ENCODE measurements at regions not wholly inside any gene's neighbourhood (a gene's known extent, or its start where the extent isn't known, plus 50 kb on each side); places are given as distances from the start of the nearest gene placed in this dataset.

DNA sequence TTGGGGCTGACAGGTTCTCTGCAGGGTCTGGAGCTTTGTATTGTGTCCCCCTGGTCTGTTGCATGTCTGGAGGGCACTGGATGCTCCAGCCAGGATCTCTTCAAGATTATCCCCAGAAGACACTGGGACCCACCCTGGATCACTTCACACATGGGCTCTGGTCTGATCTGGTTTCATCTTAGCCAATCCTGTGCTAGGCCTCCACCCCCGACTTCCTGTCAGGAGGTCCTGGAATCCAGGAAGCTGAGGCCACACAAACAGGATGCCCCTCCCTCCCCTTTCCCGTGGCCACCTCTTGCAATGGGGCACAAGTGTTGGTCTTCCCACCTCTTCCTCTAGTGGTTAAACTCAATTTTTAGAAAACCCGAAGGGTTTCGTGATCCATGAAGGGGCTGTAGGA is 242.6 kb upstream of the MVB12B start:
- TF ChIP-seq, protein P1, sequence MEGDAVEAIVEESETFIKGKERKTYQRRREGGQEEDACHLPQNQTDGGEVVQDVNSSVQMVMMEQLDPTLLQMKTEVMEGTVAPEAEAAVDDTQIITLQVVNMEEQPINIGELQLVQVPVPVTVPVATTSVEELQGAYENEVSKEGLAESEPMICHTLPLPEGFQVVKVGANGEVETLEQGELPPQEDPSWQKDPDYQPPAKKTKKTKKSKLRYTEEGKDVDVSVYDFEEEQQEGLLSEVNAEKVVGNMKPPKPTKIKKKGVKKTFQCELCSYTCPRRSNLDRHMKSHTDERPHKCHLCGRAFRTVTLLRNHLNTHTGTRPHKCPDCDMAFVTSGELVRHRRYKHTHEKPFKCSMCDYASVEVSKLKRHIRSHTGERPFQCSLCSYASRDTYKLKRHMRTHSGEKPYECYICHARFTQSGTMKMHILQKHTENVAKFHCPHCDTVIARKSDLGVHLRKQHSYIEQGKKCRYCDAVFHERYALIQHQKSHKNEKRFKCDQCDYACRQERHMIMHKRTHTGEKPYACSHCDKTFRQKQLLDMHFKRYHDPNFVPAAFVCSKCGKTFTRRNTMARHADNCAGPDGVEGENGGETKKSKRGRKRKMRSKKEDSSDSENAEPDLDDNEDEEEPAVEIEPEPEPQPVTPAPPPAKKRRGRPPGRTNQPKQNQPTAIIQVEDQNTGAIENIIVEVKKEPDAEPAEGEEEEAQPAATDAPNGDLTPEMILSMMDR (IDR thresholded peaks at IDR 0.05; ENCODE audit: insufficient read depth, low read depth, low read length, missing control alignments): no peak
- no peak for DNase-seq (ENCODE audit: low read depth)
- H3K4me3 ChIP-seq (ENCODE audit: low read length): no peak overlapping the region

DNA sequence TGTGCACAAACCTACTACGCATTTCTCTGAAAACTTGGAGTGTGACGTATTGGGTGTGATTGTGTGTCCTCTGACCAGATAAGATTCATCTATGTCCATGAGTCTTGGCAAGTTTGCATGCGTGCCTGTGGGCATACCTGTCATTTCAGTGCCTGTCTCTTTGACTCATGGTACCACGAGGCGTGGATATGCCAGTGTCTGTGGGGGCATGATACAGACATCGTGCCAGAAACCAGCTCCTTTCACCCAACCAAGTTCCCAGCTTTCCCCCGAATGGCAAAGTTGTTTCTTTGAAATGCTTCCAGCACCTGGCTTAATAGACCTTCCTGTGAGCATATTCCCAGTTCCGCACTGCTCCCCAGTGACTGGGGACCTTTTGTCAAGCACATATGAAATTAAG is 241.9 kb upstream of the MVB12B start:
- H3K4me3 ChIP-seq (ENCODE audit: low read length): no peak overlapping the region
- no peak for DNase-seq (ENCODE audit: low read depth)
- TF ChIP-seq, protein P1 (IDR thresholded peaks at IDR 0.05; ENCODE audit: insufficient read depth, low read depth, low read length, missing control alignments): no peak

DNA sequence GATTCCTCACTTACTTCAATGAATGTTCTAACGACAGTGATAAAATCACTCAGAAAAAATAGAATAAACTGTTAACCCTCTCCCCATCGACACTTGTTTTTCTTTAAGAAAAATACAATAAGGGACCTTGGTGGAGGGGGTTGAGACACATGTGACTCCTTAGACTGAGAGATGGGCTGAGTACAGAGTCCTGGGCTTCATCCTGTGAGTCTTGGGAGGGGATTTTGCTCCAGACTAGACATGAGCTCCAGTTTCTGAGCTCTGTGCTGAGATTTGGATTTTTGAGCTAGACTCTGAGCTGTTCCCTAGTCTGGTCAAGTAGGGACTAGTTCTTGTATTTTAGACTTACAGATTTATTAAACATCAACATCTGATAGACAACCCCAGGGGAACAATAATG is 241.5 kb upstream of the MVB12B start:
- TF ChIP-seq, protein P1 (IDR thresholded peaks at IDR 0.05; ENCODE audit: insufficient read depth, low read depth, low read length, missing control alignments): no peak
- no peak for DNase-seq (ENCODE audit: low read depth)
- H3K4me3 ChIP-seq (ENCODE audit: low read length): no peak overlapping the region

DNA sequence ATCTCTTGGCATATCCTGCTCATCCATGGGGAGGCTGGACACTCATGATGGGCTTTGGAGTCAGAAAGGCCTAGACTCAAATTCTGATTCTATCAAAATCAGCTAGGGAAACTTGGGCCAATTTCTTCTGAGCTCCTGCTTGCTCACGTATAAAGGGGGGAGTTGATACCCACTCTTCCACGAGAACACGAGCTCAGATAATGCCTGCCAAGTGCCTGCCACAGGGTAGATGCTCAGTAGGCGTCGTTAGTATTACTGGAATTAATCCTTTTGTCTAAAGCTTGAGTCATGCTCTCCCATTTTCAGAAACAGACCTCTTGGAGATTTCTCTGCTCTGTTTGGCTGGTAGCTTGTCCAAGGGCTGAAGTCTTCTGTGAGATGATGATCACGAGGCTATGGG is 238.3 kb upstream of the MVB12B start:
- TF ChIP-seq, protein P1 (IDR thresholded peaks at IDR 0.05; ENCODE audit: insufficient read depth, low read depth, low read length, missing control alignments): no peak
- DNase-seq (ENCODE audit: low read depth): no peak
- H3K4me3 ChIP-seq (ENCODE audit: low read length): no peak overlapping the region

DNA sequence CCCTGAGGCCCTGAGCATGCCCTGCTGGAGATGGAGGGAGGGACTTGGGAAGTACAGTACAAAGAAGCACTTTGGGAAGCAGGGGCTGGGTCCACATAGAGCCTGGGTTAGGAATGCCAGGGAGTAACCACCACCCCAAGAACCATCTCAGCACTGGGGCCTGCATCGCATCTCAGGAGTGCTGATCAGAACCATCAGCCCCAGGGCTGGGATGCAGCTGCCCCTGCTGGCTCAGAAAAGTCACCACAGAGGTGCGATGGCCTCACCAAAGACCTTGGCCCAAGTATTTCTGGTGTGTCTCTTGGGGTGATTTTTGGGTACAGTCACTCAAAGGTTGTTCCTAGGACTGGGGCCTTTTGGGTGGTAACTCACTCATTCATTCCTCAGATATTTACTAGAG is 236.8 kb upstream of the MVB12B start:
- no peak for DNase-seq (ENCODE audit: low read depth)
- TF ChIP-seq, protein P1 (IDR thresholded peaks at IDR 0.05; ENCODE audit: insufficient read depth, low read depth, low read length, missing control alignments): no peak
- no peak overlapping the region for H3K4me3 ChIP-seq (ENCODE audit: low read length)

DNA sequence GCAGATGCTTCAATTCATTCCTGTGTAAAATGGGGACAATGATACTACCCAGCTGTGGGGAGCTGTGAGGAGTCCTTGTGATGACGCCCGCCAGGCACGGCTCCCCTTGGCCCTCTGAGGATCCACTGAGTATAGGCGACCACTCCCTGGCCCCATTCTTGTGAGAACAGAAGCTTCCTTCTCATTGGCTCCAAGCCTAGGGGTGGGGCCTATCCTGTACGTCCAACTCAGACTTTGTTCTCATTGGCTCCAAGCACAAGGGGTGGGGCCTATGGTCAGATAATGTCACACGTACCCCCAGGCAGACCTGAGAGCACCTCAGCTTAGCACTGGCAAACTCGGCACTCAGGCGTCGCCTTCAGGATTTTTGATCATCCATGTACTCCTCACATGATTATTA is 232.9 kb upstream of the MVB12B start:
- no peak overlapping the region for H3K4me3 ChIP-seq (ENCODE audit: low read length)
- TF ChIP-seq, protein P1 (IDR thresholded peaks at IDR 0.05; ENCODE audit: insufficient read depth, low read depth, low read length, missing control alignments): no peak
- DNase-seq (ENCODE audit: low read depth): no peak

DNA sequence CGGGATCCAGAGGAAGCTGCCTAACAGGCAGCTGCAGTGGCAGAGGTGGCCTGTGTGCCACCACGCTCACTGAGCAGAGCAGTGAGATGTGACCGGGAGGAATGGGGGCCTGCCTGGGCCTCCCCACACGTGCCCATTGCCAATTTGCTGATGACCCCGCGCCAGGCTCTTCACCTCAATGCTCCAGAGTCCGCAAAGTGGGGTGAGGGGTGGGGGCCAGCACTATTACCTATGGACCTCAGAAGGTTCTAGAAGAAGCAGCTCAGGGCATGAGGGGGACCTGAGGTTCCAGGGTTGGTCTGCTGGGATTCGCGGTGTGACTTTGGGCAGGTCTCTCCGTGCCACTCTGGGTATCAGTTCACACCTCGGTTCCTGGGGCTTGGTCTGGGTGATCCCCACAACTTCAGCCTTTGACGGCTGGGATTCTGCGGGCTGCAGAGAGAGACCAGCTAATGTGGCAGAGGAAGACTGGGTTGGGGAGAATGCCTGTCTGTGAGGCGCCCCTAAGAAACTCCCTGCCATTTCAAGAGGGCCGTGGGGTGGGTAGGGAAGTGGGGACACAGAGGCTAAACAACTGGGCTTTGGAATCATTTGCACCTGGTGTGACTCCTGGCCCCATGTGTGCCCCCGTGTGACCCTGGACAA is 231.0 kb upstream of the MVB12B start:
- DNase-seq (ENCODE audit: low read depth): no peak
- H3K4me3 ChIP-seq (ENCODE audit: low read length): no peak overlapping the region
- TF ChIP-seq, protein P1 (IDR thresholded peaks at IDR 0.05; ENCODE audit: insufficient read depth, low read depth, low read length, missing control alignments): no peak

All from epithelial cell of esophagus (primary cell).